Sigmoid colon (tissue), 6 donors: ENCODE measurements at regions not wholly inside any gene's neighbourhood (a gene's known extent, or its start where the extent isn't known, plus 50 kb on each side); places are given as distances from the start of the nearest gene placed in this dataset.

Experiments
- DNase-seq: peaks from one replicate; pipeline ENCODE4 v3.0.0-alpha.2; 2019
- H3K27ac ChIP-seq, 4 donors: fragments of 200-600 bp; sonication (generic); one replicate each; pipeline ENCODE4 v1.5.1; 2016 to 2019; ENCODE audit warnings: mild to moderate bottlenecking in 1 of 4
- H3K27me3 ChIP-seq, 3 donors: fragments of 200-600 bp; sonication (generic); one replicate each; pipeline ENCODE4 v1.5.1; 2019; ENCODE audit warnings: mild to moderate bottlenecking in 1 of 3
- H3K36me3 ChIP-seq, 4 donors: fragments of 200-600 bp; sonication (generic); one replicate each; pipeline ENCODE4 v1.5.1; 2016 to 2019
- H3K4me1 ChIP-seq, 4 donors: fragments of 200-600 bp; sonication (generic); one replicate each; pipeline ENCODE4 v1.5.1; 2017 to 2019
- H3K4me3 ChIP-seq, 4 donors: fragments of 200-600 bp; sonication (generic); one replicate each; pipeline ENCODE4 v1.5.1; 2017 to 2019; ENCODE audit warnings: mild to moderate bottlenecking in 2 of 4, moderate library complexity in 1 of 4
- H3K9me3 ChIP-seq, 4 donors: fragments of 200-600 bp in 3 of 4; sonication (generic) in 3 of 4; one replicate each; pipeline versions ENCODE4 v1.5.1 to v1.6.1; 2013 to 2019
- CTCF ChIP-seq, 4 experiments: fragments of 450-650 bp in 3 of 4; fragments of 200-600 bp in 1 of 4; IDR thresholded peaks; one replicate each; pipeline ENCODE4 v1.5.1; 2016 to 2019; ENCODE audit warnings: antibody characterized with exemption in 4 of 4, mild to moderate bottlenecking in 3 of 4, moderate library complexity in 2 of 4
- EP300 ChIP-seq, 4 donors: sonication (generic); formaldehyde crosslinking; IDR thresholded peaks; one replicate each; pipeline ENCODE4 v1.6.1; 2017; ENCODE audit warnings: antibody characterized with exemption in 4 of 4
- POLR2A ChIP-seq, 2 donors: fragments of 450-650 bp; IDR thresholded peaks; one replicate each; pipeline ENCODE4 v1.6.1; 2016; ENCODE audit warnings: antibody characterized with exemption in 2 of 2, mild to moderate bottlenecking in 2 of 2, moderate library complexity in 2 of 2
- POLR2AphosphoS5 ChIP-seq, 4 donors: sonication (generic); formaldehyde crosslinking; IDR thresholded peaks; one replicate each; pipeline ENCODE4 v1.6.1; 2017; ENCODE audit warnings: antibody characterized with exemption in 4 of 4
- WGBS, 2 donors: extraction: QIAGEN DNeasy Blood & Tissue Kit; methylation state at CpG; one replicate each; pipeline ENCODE4 v1.1.7; 2013; 5-methylcytosine and 5-hydroxymethylcytosine counted together
- intact Hi-C: fragments of 100-400 bp; cut with DNase I; formaldehyde crosslinking; loops from one replicate; pipeline ENCODE4 v1.15.1; 2023
- donor health status: healthy with polysubstance abuse.
- donor health status: healthy.

- no peaks in the 10 kb centered on the region for H3K27me3 ChIP-seq
- DNase-seq: no peak
- H3K36me3 ChIP-seq: no peaks in the 10 kb centered on the region
- H3K9me3 ChIP-seq: no peaks in the 10 kb centered on the region
- TF ChIP-seq CTCF (IDR thresholded peaks at IDR 0.05) (no peak), POLR2AphosphoS5 (IDR thresholded peaks at IDR 0.05) (no peak), EP300 (IDR thresholded peaks at IDR 0.05) (no peak), POLR2A (IDR thresholded peaks at IDR 0.05) (no peak)
- H3K4me3 ChIP-seq: no peak overlapping the region
- 41 to 56% methylated on average over 6 of the region's 6 CpGs for WGBS, 2 donors
- H3K4me1 ChIP-seq: no peaks in the 10 kb centered on the region
- intact Hi-C loops: no loop called here
- no peak overlapping the region for H3K27ac ChIP-seq
Measured at GRCh38 chr4:163600727-163601126, 106.2 kb downstream of the TMA16 start.

DNA sequence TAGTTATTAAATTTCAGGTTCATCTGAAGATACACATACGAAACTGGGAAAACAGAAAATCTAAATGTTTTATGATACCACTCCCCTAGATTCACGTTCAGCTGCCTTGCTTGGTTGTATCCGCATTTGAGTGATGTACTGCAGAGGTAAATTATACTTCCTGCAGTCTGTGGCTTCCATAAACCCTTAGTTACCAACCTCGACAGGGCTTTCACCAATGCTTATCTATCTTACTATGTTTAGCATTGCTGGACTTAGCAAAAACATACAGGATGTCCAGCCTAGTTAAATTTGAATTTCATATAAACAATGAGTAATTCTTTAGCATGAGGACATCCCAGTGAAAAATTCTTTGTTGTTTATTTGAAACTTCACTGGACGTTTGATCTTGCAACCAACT is 108.8 kb downstream of the TMA16 start:
- no peak for TF ChIP-seq POLR2A (IDR thresholded peaks at IDR 0.05)
- TF ChIP-seq CTCF (IDR thresholded peaks at IDR 0.05): no peak
- Histone ChIP-seq H3K36me3 (no peaks in the 10 kb centered on the region), H3K27me3 (no peaks in the 10 kb centered on the region), H3K4me1 (no peaks in the 10 kb centered on the region), H3K4me3 (no peak overlapping the region), H3K27ac (no peak overlapping the region), H3K9me3 (no peaks in the 10 kb centered on the region)
- intact Hi-C loops: no loop called here
- WGBS, 2 donors: 40 to 50% methylated on average over 5 of the region's 5 CpGs
- no peak for DNase-seq

- intact Hi-C loops: no loop called here
- Histone ChIP-seq H3K36me3 (no peaks in the 10 kb centered on the region), H3K4me1 (no peaks in the 10 kb centered on the region), H3K27ac (no peak overlapping the region), H3K4me3 (no peak overlapping the region), H3K27me3 (no peaks in the 10 kb centered on the region), H3K9me3 (no peaks in the 10 kb centered on the region)
- DNase-seq: no peak
- 35 to 72% methylated on average over 2 of the region's 2 CpGs for WGBS, 2 donors
- TF ChIP-seq CTCF (IDR thresholded peaks at IDR 0.05) (no peak), POLR2A (IDR thresholded peaks at IDR 0.05) (no peak), POLR2AphosphoS5 (IDR thresholded peaks at IDR 0.05) (no peak), EP300 (IDR thresholded peaks at IDR 0.05) (no peak)
Measured at GRCh38 chr4:163606896-163607691, 112.6 kb downstream of the TMA16 start.

- Histone ChIP-seq H3K9me3 (no peaks in the 10 kb centered on the region), H3K4me3 (no peak overlapping the region), H3K36me3 (no peaks in the 10 kb centered on the region), H3K27ac (no peak overlapping the region), H3K27me3 (no peaks in the 10 kb centered on the region), H3K4me1 (no peaks in the 10 kb centered on the region)
- 70 to 77% methylated on average over 2 of the region's 2 CpGs for WGBS, 2 donors
- intact Hi-C loops: no loop called here
- TF ChIP-seq EP300 (IDR thresholded peaks at IDR 0.05) (no peak), CTCF (IDR thresholded peaks at IDR 0.05) (no peak), POLR2AphosphoS5 (IDR thresholded peaks at IDR 0.05) (no peak), POLR2A (IDR thresholded peaks at IDR 0.05) (no peak)
- DNase-seq: no peak
Measured at GRCh38 chr4:163609019-163609418, 114.5 kb downstream of the TMA16 start.

- intact Hi-C loops: no loop called here
Measured at GRCh38 chr4:163610648-163611047, 116.2 kb downstream of the TMA16 start.

More at GRCh38 chr4:163610648-163611047, 116.2 kb downstream of the TMA16 start:
- WGBS, 2 donors: 59 to 60% methylated on average over 4 of the region's 4 CpGs
- TF ChIP-seq POLR2AphosphoS5 (IDR thresholded peaks at IDR 0.05) (no peak), CTCF (IDR thresholded peaks at IDR 0.05) (no peak), POLR2A (IDR thresholded peaks at IDR 0.05) (no peak), EP300 (IDR thresholded peaks at IDR 0.05) (no peak)
- Histone ChIP-seq H3K4me3 (peak overlapping the region in 1 of 4 donors; percentile 17), H3K27me3 (no peaks in the 10 kb centered on the region), H3K4me1 (no peaks in the 10 kb centered on the region), H3K27ac (peak overlapping the region in 1 of 4 donors; percentile 7), H3K36me3 (no peaks in the 10 kb centered on the region), H3K9me3 (no peaks in the 10 kb centered on the region)
- DNase-seq: no peak
